Muscle layer of duodenum (tissue), 2 donors: ENCODE measurements at regions not wholly inside any gene's neighbourhood (a gene's known extent, or its start where the extent isn't known, plus 50 kb on each side); places are given as distances from the start of the nearest gene placed in this dataset.
"Not testable (repeated sequence)": the region's sequence is repeated elsewhere in the genome, so short reads cannot be mapped to it uniquely, and the experiment has no call there.

ENCODE experiments used
- H3K27ac ChIP-seq: one replicate; pipeline ENCODE4 v1.7.0; 2013; ENCODE audit warnings: mild to moderate bottlenecking, low read length
- H3K27me3 ChIP-seq: one replicate; pipeline ENCODE4 v1.7.0; 2013; ENCODE audit warnings: low read depth, mild to moderate bottlenecking, control low read depth, low read length
- H3K36me3 ChIP-seq, 2 donors: one replicate each; pipeline ENCODE4 v1.7.0; 2013; ENCODE audit warnings: low read length in 2 of 2, control low read depth in 1 of 2, mild to moderate bottlenecking in 1 of 2; ENCODE audit not compliant: insufficient read depth in 2 of 2, control insufficient read depth in 1 of 2
- H3K4me1 ChIP-seq, 2 donors: one replicate each; pipeline ENCODE4 v1.7.0; 2013; ENCODE audit warnings: low read length in 2 of 2, mild to moderate bottlenecking in 2 of 2, control low read depth in 1 of 2, moderate library complexity in 1 of 2; ENCODE audit not compliant: insufficient read depth in 2 of 2, control insufficient read depth in 1 of 2
- H3K4me3 ChIP-seq, 2 donors: one replicate each; pipeline ENCODE4 v1.7.0; 2013; ENCODE audit warnings: low read length in 2 of 2, low read depth in 1 of 2, mild to moderate bottlenecking in 1 of 2
- H3K9me3 ChIP-seq, 2 donors: one replicate each; pipeline ENCODE4 v1.7.0; 2013; ENCODE audit warnings: low read length in 2 of 2, control low read depth in 1 of 2, mild to moderate bottlenecking in 1 of 2; ENCODE audit not compliant: control insufficient read depth in 1 of 2
- donor health status: healthy.

DNA sequence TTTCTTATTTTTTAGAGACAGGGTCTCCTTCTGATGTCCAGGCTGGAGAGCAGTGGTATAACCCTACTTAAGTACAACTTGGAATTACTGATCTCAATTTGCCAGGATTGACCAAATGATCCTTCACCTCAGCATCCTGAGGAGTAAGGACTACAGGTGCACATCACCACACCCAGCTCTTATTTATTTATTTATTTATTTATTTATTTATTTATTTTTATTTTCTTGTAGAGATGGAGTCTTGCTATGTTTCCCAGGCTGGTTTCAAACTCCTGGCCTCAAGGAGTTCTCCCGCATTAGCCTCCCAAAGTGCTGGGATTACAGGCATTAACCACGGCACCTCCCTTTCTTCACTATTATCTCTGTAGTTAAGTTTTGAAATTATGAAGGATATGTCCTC, 117.5 kb upstream of the NEGR1 start:
- H3K36me3 ChIP-seq, result no peaks in the 10 kb centered on the region
- H3K27me3 ChIP-seq, result no peaks in the 10 kb centered on the region
- H3K4me3 ChIP-seq, result no peak overlapping the region
- no peaks in the 10 kb centered on the region for H3K9me3 ChIP-seq
- H3K4me1 ChIP-seq, result no peaks in the 10 kb centered on the region
- no peak overlapping the region for H3K27ac ChIP-seq

DNA sequence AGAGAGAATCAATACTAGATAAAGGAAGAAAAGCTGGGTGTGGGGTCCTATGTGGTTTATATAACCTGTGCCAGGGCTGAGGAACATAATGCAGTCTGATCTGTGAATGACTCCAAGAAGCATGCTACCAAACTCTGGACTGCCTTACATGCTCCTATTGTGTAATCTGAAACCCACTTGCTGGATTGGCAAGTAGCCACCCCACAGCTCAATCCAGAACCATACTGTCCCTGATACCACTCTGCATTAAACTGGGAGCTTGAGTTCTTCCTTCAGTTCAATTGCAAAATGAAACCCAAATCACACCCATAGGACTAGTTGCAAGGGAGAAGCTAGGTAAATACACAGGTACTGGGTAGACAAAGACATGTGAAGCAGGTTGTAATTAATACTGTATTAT, 115.4 kb upstream of the NEGR1 start:
- H3K9me3 ChIP-seq, result no peaks in the 10 kb centered on the region
- H3K27ac ChIP-seq, result no peak overlapping the region
- no peaks in the 10 kb centered on the region for H3K27me3 ChIP-seq
- no peaks in the 10 kb centered on the region for H3K4me1 ChIP-seq
- H3K4me3 ChIP-seq, result no peak overlapping the region
- no peaks in the 10 kb centered on the region for H3K36me3 ChIP-seq

DNA sequence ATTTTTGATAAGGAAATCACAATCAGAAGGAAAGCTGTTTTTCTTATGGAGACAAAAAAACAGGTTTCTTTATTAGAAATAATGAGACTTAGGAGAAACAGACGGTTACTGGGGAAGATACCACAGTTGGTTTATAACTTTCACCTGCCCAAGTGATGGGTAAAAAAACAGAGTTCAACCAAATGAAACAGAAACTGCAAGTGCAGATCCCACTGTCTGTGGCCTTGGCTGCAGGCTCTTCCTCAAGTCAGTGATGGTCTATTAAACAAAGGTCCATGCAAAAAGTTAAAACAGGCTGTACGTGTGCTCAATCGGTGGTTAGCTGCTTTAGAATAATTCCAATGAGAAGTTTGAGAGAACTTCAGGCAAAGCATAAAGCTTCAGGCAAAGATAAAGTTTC, 112.1 kb upstream of the NEGR1 start:
- Histone ChIP-seq H3K36me3 (no peaks in the 10 kb centered on the region), H3K9me3 (no peaks in the 10 kb centered on the region), H3K27ac (no peak overlapping the region), H3K4me3 (no peak overlapping the region), H3K27me3 (no peaks in the 10 kb centered on the region), H3K4me1 (no peaks in the 10 kb centered on the region)

DNA sequence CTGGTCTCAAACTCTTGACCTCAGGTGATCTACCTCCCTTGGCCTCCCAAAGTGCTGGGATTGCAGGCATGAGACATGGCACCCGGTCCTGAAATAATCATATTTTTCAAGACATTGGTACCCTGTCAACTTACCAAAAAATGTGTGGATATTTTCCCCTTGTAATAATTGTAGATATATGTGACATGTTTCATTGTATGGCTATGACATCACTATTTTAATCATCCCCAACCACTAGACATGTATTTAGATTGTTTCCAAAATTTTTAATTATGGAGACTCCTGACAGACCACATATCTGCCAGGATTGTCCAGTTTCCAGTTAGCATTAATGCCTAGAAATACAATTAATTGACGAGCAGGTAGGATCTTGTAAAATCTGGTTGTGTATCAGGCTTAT, 96.7 kb upstream of the NEGR1 start:
- H3K27ac ChIP-seq, result no peak overlapping the region
- H3K9me3 ChIP-seq, result no peaks in the 10 kb centered on the region
- no peak overlapping the region for H3K4me3 ChIP-seq
- H3K27me3 ChIP-seq, result no peaks in the 10 kb centered on the region
- no peaks in the 10 kb centered on the region for H3K4me1 ChIP-seq
- H3K36me3 ChIP-seq, result no peaks in the 10 kb centered on the region

DNA sequence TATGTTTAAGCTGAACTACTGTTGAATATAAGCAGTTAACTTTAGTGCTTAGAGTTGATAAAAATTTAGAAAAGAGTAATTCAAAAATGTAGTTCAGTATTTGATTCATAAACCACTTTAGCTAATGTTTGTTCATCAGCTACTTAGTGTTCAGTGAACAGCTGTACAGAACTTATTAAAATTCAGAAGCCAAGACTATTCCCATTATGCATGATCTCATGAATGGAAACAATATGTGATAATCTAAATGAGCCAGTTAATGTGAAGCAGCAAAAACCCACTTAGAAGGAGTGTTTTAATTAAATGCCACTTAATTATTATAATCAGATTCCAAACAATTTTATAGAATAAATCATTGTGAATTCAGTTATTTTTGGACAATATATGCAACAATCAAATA, 92.9 kb upstream of the NEGR1 start:
- Histone ChIP-seq H3K4me1 (no peaks in the 10 kb centered on the region), H3K9me3 (no peaks in the 10 kb centered on the region), H3K27me3 (no peaks in the 10 kb centered on the region), H3K4me3 (no peak overlapping the region), H3K27ac (no peak overlapping the region), H3K36me3 (no peaks in the 10 kb centered on the region)

DNA sequence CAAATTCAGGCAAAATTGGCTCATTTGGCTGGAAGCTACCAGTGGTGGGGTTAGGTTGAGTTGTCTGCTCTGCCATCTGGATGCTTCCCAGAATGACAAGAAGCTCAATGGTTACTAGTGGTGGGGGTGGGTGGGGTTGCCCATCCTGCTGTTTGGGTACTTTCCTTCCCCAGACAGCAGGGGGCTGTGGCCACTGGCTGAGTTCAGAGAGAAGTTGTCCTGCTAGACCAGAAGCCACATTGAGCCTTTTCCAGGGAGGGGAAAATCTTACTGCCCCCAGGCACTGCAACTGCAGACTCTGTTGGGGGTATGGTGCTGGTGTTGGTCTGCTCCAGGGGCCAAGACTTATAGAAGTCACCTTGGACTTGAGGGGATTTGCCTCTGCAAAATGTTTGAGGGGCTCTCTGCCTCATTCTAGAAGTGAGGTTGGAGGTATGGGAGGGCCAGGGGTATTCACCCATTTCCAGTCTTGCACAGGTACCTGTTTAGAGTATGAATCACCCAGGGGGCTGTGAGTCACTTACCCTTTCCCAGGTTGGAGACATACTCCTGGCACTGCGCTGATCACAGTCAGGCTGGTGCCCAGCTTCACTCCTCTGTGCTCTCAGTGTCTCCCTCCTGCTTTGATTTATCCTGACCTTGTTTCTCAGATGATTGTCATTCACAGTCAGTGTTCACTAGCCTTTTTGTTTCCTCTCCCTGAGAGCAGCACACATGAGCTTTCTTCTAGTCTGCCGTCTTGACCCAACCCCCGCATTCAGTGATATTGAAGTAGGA, 89.1 kb upstream of the NEGR1 start:
- Histone ChIP-seq H3K4me1 (no peaks in the 10 kb centered on the region), H3K9me3 (no peaks in the 10 kb centered on the region), H3K27ac (no peak overlapping the region), H3K36me3 (no peaks in the 10 kb centered on the region), H3K4me3 (no peak overlapping the region), H3K27me3 (no peaks in the 10 kb centered on the region)

DNA sequence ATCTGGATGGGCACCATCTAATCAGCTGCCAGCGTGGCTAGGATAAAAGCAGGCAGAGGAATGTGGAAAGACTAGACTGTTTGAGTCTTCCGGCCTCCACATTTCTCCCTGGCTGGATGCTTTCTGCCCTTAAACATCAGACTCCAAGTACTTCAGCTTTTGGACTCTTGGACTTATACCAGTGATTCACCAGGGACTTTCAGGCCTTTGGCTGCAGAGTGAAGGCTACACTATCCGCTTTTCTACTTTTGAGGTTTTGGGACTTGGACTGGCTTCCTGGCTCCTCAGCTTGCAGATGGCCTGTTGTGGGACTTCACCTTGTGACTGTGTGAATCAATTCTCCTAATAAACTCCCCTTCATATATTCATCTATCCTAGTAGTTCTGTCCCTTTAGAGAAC, 88.5 kb upstream of the NEGR1 start:
- H3K27ac ChIP-seq, H3K36me3 ChIP-seq, H3K4me3 ChIP-seq, H3K9me3 ChIP-seq, H3K27me3 ChIP-seq, H3K4me1 ChIP-seq: not testable (repeated sequence)

DNA sequence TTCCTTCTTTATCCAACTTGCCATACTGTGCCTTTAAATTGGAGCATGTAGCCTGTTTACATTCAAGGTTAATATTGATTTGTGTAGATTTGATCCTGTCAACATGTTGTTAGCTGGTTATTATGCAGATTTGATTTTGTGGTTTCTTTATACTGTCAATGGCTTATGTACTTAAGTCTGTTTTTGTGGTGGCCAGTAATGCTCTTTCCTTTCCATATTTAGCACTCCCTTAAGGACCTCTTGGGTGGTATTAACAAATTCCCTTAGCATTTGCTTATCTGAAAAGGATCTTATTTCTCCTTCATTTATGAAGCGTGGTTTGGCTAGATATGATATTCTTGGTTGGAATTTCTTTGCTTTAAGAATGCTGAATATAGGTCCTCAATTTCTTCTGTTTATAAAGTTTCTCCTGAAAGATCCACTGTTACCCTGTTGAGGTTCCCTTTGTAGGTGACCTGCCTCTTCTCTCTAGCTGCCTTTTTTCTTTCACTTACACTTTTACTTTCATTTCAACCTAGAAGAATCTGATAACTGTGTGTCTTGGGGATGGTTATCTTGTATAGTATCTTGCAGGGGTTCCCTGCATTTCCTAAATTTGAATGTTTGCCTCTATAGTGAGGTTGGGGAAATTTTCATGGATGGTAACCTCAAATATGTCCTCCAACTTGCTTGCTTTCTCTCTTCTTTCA, 86.9 kb upstream of the NEGR1 start:
- no peaks in the 10 kb centered on the region for H3K4me1 ChIP-seq
- no peaks in the 10 kb centered on the region for H3K27me3 ChIP-seq
- no peak overlapping the region for H3K4me3 ChIP-seq
- H3K27ac ChIP-seq, result no peak overlapping the region
- H3K9me3 ChIP-seq, result no peaks in the 10 kb centered on the region
- H3K36me3 ChIP-seq, result no peaks in the 10 kb centered on the region

DNA sequence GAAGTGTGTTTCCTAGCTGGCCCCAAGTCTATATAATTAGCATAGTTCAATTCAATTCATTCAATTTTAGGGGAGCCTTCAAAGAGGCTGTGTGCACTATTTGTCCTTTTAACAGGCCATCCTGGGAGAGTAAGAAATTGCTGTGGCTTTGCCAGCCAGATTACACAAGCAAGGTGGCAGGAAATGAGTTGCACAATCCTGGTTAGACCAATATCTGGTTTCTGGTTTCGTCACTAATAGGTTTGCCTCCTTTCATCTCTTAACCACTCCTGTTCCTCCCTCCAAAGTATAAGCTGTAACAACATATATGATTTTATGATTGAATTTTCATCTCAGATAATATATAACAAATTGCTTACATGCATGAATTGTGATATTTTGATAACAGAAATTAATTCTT, 84.1 kb upstream of the NEGR1 start:
- Histone ChIP-seq H3K4me1 (no peaks in the 10 kb centered on the region), H3K9me3 (no peaks in the 10 kb centered on the region), H3K36me3 (no peaks in the 10 kb centered on the region), H3K4me3 (no peak overlapping the region), H3K27ac (no peak overlapping the region), H3K27me3 (no peaks in the 10 kb centered on the region)

DNA sequence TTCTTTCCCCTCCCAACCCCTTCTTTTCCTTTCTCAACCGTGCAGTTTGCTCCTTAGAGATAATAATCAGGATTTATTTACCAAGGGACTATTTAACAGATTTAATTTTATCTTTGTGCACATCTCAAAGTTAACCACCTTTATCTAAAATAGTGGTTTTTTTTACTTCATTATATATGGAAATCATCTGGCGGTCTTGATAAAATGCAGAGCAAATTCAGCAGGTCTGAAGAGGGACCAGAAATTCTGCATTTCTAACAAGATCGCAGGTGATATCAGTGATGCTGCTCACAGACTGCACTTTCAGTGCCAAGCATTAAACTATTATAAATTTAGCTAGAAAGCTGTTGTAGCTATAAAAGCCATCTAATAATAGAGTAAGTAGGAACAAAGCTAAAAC, 83.4 kb upstream of the NEGR1 start:
- H3K4me3 ChIP-seq, result no peak overlapping the region
- H3K27ac ChIP-seq, result no peak overlapping the region
- no peaks in the 10 kb centered on the region for H3K9me3 ChIP-seq
- no peaks in the 10 kb centered on the region for H3K27me3 ChIP-seq
- no peaks in the 10 kb centered on the region for H3K4me1 ChIP-seq
- no peaks in the 10 kb centered on the region for H3K36me3 ChIP-seq

DNA sequence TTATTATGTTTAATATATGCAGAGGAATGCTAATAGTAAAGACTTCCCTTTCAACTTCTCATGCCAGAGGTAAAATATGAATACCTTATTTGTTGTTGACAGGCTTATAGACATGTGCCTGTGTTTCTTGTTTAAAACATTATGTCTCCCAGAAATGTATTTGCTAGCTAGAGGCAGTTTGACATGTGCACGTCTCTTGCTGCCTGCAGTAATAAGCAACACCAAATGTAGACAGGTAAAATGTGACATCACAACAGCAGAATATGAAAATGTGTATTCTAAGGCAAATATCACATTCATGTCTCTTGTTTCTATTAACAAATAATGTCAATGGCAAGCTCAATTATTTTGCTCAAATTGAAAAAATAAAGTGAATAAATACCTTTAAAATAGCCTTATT, 80.2 kb upstream of the NEGR1 start:
- Histone ChIP-seq H3K4me1 (no peaks in the 10 kb centered on the region), H3K27ac (no peak overlapping the region), H3K4me3 (no peak overlapping the region), H3K36me3 (no peaks in the 10 kb centered on the region), H3K9me3 (no peaks in the 10 kb centered on the region), H3K27me3 (no peaks in the 10 kb centered on the region)

DNA sequence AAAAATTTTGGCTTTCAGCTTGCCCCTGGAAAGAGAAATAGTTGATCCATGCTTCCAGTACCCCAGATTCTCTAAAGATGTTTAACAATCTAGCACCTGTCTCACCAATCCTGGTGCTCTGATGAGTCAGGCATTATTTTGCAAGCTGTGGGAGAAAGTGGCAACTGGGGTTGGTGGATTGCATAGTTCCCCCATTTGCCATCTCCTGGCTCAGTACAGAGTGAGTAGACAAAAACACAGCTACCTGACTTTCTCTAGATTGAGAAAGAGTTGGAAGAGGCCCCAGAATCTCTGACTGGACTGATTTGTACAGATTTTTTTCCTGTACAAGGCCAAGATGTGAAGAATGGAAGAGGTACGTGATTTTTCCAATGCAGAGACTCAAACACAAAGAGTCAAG, 75.1 kb upstream of the NEGR1 start:
- no peak overlapping the region for H3K27ac ChIP-seq
- H3K4me3 ChIP-seq, result no peak overlapping the region
- H3K9me3 ChIP-seq, result no peaks in the 10 kb centered on the region
- no peaks in the 10 kb centered on the region for H3K36me3 ChIP-seq
- H3K27me3 ChIP-seq, result no peaks in the 10 kb centered on the region
- no peaks in the 10 kb centered on the region for H3K4me1 ChIP-seq
